ENCODE measurements at regions not wholly inside any gene's neighbourhood (a gene's known extent, or its start where the extent isn't known, plus 50 kb on each side); places are given as distances from the start of the nearest gene placed in this dataset.

DNA sequence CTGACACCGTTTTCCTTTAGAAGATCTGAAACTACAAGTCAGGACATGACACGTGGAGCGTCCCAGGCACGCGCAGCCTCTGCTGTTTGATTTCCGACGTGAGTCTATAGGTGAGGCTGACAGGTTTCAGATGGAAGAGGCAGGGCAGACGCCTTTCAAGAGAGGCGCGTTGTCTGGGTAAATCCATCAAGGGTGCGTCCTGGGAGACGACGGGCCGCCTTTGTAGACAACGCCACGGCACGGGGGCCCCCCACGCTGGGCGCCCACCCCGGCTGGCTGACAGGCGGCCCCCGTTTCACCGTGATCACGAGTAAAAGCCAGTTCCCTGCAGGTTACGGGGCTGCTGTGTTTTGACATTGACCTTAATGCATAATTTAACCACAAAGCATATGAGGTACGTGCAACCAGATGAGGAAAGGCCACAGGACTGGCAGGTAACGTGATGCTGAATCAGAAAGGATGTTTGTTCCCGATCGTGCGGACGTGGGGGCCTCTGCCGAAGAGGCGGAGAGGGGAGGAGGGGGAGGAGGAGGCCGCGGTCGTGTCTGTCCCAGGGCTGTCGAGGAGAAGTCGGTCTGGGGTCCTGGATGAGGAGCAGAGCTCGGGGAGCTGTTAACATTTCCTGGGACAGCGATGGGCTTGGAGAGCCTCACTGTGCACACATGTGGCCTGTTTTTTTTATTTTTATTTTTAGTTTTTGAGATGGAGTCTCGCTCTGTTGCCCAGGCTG lies 51.1 kb upstream of the PPP2R3B start:
- intact Hi-C loops (cut with micrococcal nuclease; ENCODE audit: unreplicated experiment) = no loop called here
- H3K4me3 Mint-ChIP-seq (ENCODE audit: low read depth, unreplicated experiment) = peak overlapping the region; percentile 8

DNA sequence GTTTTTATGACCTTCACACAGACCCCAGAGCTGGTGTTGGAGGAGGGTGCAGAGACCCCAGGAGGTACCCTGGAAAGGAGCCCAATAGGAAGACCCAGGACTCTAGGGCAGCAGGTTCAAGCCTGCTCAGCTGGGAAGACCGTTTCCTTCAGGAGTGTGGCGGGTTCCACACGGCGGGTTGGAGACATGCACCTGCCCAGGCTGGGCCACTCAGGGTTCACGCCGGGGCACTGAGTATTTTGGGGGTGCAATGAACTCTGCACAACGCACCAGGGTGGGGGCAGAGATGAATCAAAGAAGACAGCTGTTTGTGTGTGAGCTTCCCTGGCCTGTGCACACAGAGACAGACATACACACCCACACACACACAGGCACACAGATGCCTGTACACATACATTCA lies 52.5 kb upstream of the PPP2R3B start:
- Mint-ChIP-seq H3K4me3 (ENCODE audit: low read depth, unreplicated experiment) (no peak overlapping the region), H3K27ac (ENCODE audit: unreplicated experiment) (peak overlapping the region; percentile 31), H3K27me3 (ENCODE audit: unreplicated experiment) (peaks cover 51% of the 10 kb centered on the region), H3K4me1 (ENCODE audit: low read depth, unreplicated experiment) (peaks cover 15% of the 10 kb centered on the region), H3K36me3 (ENCODE audit: insufficient read depth, unreplicated experiment) (peaks cover 6% of the 10 kb centered on the region), H3K9me3 (ENCODE audit: low read depth, unreplicated experiment) (peaks cover 19% of the 10 kb centered on the region)
- TF ChIP-seq, protein P1, sequence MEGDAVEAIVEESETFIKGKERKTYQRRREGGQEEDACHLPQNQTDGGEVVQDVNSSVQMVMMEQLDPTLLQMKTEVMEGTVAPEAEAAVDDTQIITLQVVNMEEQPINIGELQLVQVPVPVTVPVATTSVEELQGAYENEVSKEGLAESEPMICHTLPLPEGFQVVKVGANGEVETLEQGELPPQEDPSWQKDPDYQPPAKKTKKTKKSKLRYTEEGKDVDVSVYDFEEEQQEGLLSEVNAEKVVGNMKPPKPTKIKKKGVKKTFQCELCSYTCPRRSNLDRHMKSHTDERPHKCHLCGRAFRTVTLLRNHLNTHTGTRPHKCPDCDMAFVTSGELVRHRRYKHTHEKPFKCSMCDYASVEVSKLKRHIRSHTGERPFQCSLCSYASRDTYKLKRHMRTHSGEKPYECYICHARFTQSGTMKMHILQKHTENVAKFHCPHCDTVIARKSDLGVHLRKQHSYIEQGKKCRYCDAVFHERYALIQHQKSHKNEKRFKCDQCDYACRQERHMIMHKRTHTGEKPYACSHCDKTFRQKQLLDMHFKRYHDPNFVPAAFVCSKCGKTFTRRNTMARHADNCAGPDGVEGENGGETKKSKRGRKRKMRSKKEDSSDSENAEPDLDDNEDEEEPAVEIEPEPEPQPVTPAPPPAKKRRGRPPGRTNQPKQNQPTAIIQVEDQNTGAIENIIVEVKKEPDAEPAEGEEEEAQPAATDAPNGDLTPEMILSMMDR (IDR thresholded peaks at IDR 0.05; ENCODE audit: unreplicated experiment) = no peak
- CTCF ChIA-PET = no interaction called here
- intact Hi-C loops (cut with micrococcal nuclease; ENCODE audit: unreplicated experiment) = no loop called here
- DNase-seq = no peak
- BruUV-seq (replicated peaks) = no TSS peak

More for the DNA sequence above, 51.1 kb upstream of the PPP2R3B start:
- H3K27ac Mint-ChIP-seq (ENCODE audit: unreplicated experiment) = no peak overlapping the region
- no TSS peak for BruUV-seq (replicated peaks)
- CTCF ChIA-PET = no interaction called here
- H3K27me3 Mint-ChIP-seq (ENCODE audit: unreplicated experiment) = peaks cover 37% of the 10 kb centered on the region
- peaks cover 6% of the 10 kb centered on the region for H3K36me3 Mint-ChIP-seq (ENCODE audit: insufficient read depth, unreplicated experiment)
- peaks cover 19% of the 10 kb centered on the region for H3K9me3 Mint-ChIP-seq (ENCODE audit: low read depth, unreplicated experiment)
- TF ChIP-seq, protein P1 (IDR thresholded peaks at IDR 0.05; ENCODE audit: unreplicated experiment) = no peak
- H3K4me1 Mint-ChIP-seq (ENCODE audit: low read depth, unreplicated experiment) = peaks cover 15% of the 10 kb centered on the region
- DNase-seq = no peak

DNA sequence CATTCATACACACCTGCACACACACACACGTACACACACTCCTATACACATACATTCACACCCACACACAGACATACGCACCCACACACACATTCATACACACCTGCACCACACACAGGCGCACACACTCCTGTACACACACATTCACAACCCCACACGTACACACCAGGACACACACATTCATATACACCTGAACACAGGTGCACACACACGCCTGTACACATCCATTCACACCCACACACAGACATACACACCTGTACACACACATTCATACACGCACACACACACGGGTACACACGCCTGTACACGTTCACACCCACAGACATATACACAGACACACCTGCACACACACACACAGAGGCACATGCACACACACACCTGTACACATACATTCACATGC lies 53.0 kb upstream of the PPP2R3B start:
- H3K36me3 Mint-ChIP-seq (ENCODE audit: insufficient read depth, unreplicated experiment) = peaks cover 6% of the 10 kb centered on the region
- peaks cover 19% of the 10 kb centered on the region for H3K9me3 Mint-ChIP-seq (ENCODE audit: low read depth, unreplicated experiment)
- H3K4me1 Mint-ChIP-seq (ENCODE audit: low read depth, unreplicated experiment) = peaks cover 15% of the 10 kb centered on the region
- TF ChIP-seq, protein P1 (IDR thresholded peaks at IDR 0.05; ENCODE audit: unreplicated experiment) = no peak
- intact Hi-C loops (cut with micrococcal nuclease; ENCODE audit: unreplicated experiment) = no loop called here
- peaks cover 53% of the 10 kb centered on the region for H3K27me3 Mint-ChIP-seq (ENCODE audit: unreplicated experiment)
- no peak overlapping the region for H3K4me3 Mint-ChIP-seq (ENCODE audit: low read depth, unreplicated experiment)
- no TSS peak for BruUV-seq (replicated peaks)
- no peak for DNase-seq
- H3K27ac Mint-ChIP-seq (ENCODE audit: unreplicated experiment) = peak overlapping the region; percentile 31
- CTCF ChIA-PET = no interaction called here

DNA sequence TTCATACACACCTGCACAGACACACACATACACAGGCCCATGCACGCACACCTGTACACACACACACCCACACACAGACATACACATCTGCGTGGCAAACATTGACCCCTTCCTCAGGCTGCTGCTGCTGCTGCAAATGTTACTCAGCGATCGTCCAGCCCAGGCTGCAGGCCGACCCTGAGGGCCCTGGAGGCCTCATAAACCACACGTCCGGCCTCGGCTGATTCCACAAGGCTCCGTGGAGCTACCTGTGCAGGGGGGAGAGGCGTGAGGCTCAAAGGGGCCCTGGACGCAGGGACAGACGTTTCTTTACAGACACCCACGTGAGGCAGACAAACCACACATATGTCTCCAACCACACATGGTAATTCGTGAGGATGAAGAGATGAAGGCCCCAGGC lies 53.9 kb upstream of the PPP2R3B start:
- peaks cover 6% of the 10 kb centered on the region for H3K36me3 Mint-ChIP-seq (ENCODE audit: insufficient read depth, unreplicated experiment)
- H3K27ac Mint-ChIP-seq (ENCODE audit: unreplicated experiment) = no peak overlapping the region
- no peak overlapping the region for H3K4me3 Mint-ChIP-seq (ENCODE audit: low read depth, unreplicated experiment)
- DNase-seq = no peak
- BruUV-seq (replicated peaks) = no TSS peak
- H3K27me3 Mint-ChIP-seq (ENCODE audit: unreplicated experiment) = peaks cover 52% of the 10 kb centered on the region
- intact Hi-C loops (cut with micrococcal nuclease; ENCODE audit: unreplicated experiment) = no loop called here
- CTCF ChIA-PET = no interaction called here
- TF ChIP-seq, protein P1 (IDR thresholded peaks at IDR 0.05; ENCODE audit: unreplicated experiment) = no peak
- peaks cover 15% of the 10 kb centered on the region for H3K4me1 Mint-ChIP-seq (ENCODE audit: low read depth, unreplicated experiment)
- H3K9me3 Mint-ChIP-seq (ENCODE audit: low read depth, unreplicated experiment) = peaks cover 19% of the 10 kb centered on the region
